GM12878 (cell line): ENCODE measurements at regions not wholly inside any gene's neighbourhood (a gene's known extent, or its start where the extent isn't known, plus 50 kb on each side); places are given as distances from the start of the nearest gene placed in this dataset.

Source experiments
- ATAC-seq: fragments of 200-7000 bp; cut with Tn5 transposase; 3 replicates; pipeline ENCODE4 v1.9.1; 2020; ENCODE audit warnings: mild to moderate bottlenecking, moderate library complexity
- BruUV-seq: library from RNA; stranded (reverse); fragments of 400-500 nt; replicated peaks from 2 replicates; lab custom pipeline; 2021; lab: Mats Ljungman, UMichigan
- CTCF ChIA-PET: fragments of 300-600 bp; sonication (Branson Sonifier 250); formaldehyde crosslinking; extraction: SDS; loops from one replicate; lab custom pipeline; 2021; ENCODE audit warnings: inconsistent platforms; lab: Yijun Ruan, JAX
- POLR2A ChIA-PET: fragments of 350-600 bp; formaldehyde crosslinking; extraction: SDS; loops from one replicate; lab custom pipeline; 2021; ENCODE audit warnings: inconsistent platforms; lab: Charles Lee
- RAD21 ChIA-PET: fragments of 300-600 bp; sonication (Branson Sonifier 250); formaldehyde crosslinking; loops from one replicate; lab custom pipeline; 2023; ENCODE audit warnings: antibody characterized with exemption; ENCODE audit not compliant: unreplicated experiment; lab: Charles Lee
- SMC1A ChIA-PET: fragments of 300-600 bp; sonication (Branson Sonifier 250); formaldehyde crosslinking; loops from one replicate; lab custom pipeline; 2023; ENCODE audit not compliant: unreplicated experiment, uncharacterized antibody; lab: Charles Lee
- DNase-seq: peaks from one replicate; pipeline ENCODE4 v3.0.0-alpha.2; 2011; ENCODE audit warnings: low read depth, low spot score
- FAIRE-seq: peaks from 3 replicates; lab custom pipeline; 2011; peaks lifted over from hg19 to GRCh38; lab: Jason Lieb, UNC
- H2AFZ ChIP-seq: 2 replicates; pipeline ENCODE4 v1.6.0; 2011; ENCODE audit warnings: low read depth, low read length, control low read depth; ENCODE audit not compliant: control insufficient read depth
- H3K27ac ChIP-seq: 2 replicates; pipeline ENCODE4 v1.5.1; 2011; ENCODE audit warnings: control low read depth; ENCODE audit not compliant: control insufficient read depth, insufficient read depth
- H3K27me3 ChIP-seq, 2 experiments: replicated peaks in 1 of 2; 2 replicates each; pipeline versions ENCODE4 v1.6.0 to v1.6.1; 2011; ENCODE audit warnings: low read length in 1 of 2; ENCODE audit not compliant: control insufficient read depth in 2 of 2, insufficient read depth in 2 of 2
- H3K36me3 ChIP-seq, 2 experiments: 2 replicates each; pipeline ENCODE4 v1.5.1; 2011; ENCODE audit warnings: low read length in 1 of 2; ENCODE audit not compliant: control insufficient read depth in 2 of 2, insufficient read depth in 2 of 2
- H3K4me1 ChIP-seq: 2 replicates; pipeline ENCODE4 v1.6.1; 2011; ENCODE audit warnings: mild to moderate bottlenecking, low read length, moderate library complexity, mixed read lengths; ENCODE audit not compliant: control insufficient read depth, insufficient read depth
- H3K4me2 ChIP-seq: 2 replicates; pipeline ENCODE4 v1.6.0; 2011; ENCODE audit warnings: control low read depth; ENCODE audit not compliant: control insufficient read depth, insufficient read depth
- H3K4me3 ChIP-seq: fragments of 200-600 bp; sonication (generic); 2 replicates; pipeline ENCODE4 v1.5.1; 2016
- H3K79me2 ChIP-seq: 2 replicates; pipeline ENCODE4 v1.6.0; 2011; ENCODE audit warnings: low read length; ENCODE audit not compliant: control insufficient read depth, insufficient read depth
- H3K9ac ChIP-seq: 2 replicates; pipeline ENCODE4 v1.8.0; 2011; ENCODE audit warnings: low read length, control low read depth, mixed read lengths; ENCODE audit not compliant: control insufficient read depth, insufficient read depth
- H3K9me3 ChIP-seq: replicated peaks from 3 replicates; pipeline ENCODE4 v1.5.1; 2011; ENCODE audit warnings: mild to moderate bottlenecking, low read length; ENCODE audit not compliant: control insufficient read depth, insufficient read depth
- H4K20me1 ChIP-seq: 2 replicates; pipeline ENCODE4 v1.6.0; 2011; ENCODE audit not compliant: control insufficient read depth, insufficient read depth
- KLF5 ChIP-seq: fragments of 450-650 bp; IDR thresholded peaks from 2 replicates; pipeline ENCODE4 v1.6.1; 2014; ENCODE audit warnings: mild to moderate bottlenecking; ENCODE audit not compliant: partially characterized antibody
- MEF2B ChIP-seq: fragments of 450-650 bp; IDR thresholded peaks from 2 replicates; pipeline ENCODE4 v1.6.1; 2018; ENCODE audit warnings: mild to moderate bottlenecking, moderate library complexity; ENCODE audit not compliant: partially characterized antibody, poor library complexity, severe bottlenecking
- ZNF207 ChIP-seq: fragments of 450-650 bp; IDR thresholded peaks from 2 replicates; pipeline ENCODE4 v1.6.1; 2014; ENCODE audit warnings: antibody characterized with exemption, mild to moderate bottlenecking, borderline replicate concordance
- ZSCAN29 ChIP-seq: fragments of 450-650 bp; IDR thresholded peaks from 2 replicates; pipeline ENCODE4 v1.6.1; 2017; ENCODE audit warnings: mild to moderate bottlenecking, moderate library complexity
- WGBS: methylation state at CpG from one replicate; pipeline ENCODE4 v1.1.6; 2016; ENCODE audit warnings: low lambda C conversion rate; ENCODE audit not compliant: insufficient replicate concordance, insufficient coverage; ENCODE audit errors: missing lambda C conversion rate; 5-methylcytosine and 5-hydroxymethylcytosine counted together
- in situ Hi-C: fragments of 300-500 bp; cut with MboI; formaldehyde crosslinking; loops from 9 replicates; pipeline ENCODE4 v1.14.3; 2018; ENCODE audit warnings: mixed read lengths
- intact Hi-C: fragments of 100-400 bp; cut with micrococcal nuclease; formaldehyde crosslinking; loops from one replicate; pipeline ENCODE4 v1.14.2; 2022; ENCODE audit not compliant: unreplicated experiment
- TF ChIP-seq, protein P1 (sequence below): fragments of 450-650 bp; IDR thresholded peaks from 2 replicates; pipeline ENCODE4 v1.6.1; 2018; ENCODE audit warnings: borderline replicate concordance, mild to moderate bottlenecking; ENCODE audit not compliant: partially characterized antibody
- TF ChIP-seq, protein P2 (sequence below): fragments of 450-650 bp; IDR thresholded peaks from 2 replicates; pipeline ENCODE4 v1.6.1; 2017; ENCODE audit warnings: mild to moderate bottlenecking, moderate library complexity
- TF ChIP-seq, protein P3 (sequence below): fragments of 450-650 bp; formaldehyde crosslinking; IDR thresholded peaks from 2 replicates; pipeline ENCODE4 v1.5.0; 2022; ENCODE audit warnings: mild to moderate bottlenecking, missing genetic modification characterization

DNA sequence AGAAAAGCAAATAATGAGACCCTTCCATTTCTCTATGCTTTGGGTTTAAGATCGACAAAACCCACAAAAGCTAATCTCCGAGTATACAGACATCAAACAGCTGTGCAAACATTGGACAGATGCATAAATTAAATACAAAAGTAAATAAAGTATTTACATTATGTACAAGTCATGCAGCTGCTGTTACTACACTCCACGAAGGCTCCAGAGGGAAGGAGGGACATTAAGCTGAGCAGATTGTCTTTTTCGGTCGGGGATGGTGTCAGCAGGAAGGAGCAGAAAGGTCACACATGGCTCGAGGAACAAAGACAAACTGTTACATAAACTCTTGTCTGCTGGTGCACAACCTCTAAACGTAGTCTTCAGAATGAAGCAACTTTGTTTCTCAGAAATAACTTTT, 88.8 kb upstream of the BARX2 start:
- no peak for FAIRE-seq

More for the DNA sequence above, 88.8 kb upstream of the BARX2 start:
- Histone ChIP-seq H4K20me1 (no peaks in the 10 kb centered on the region), H3K27ac (no peak overlapping the region), H3K36me3 (no peaks in the 10 kb centered on the region), H2AFZ (no peak overlapping the region), H3K9me3 (no peaks in the 10 kb centered on the region), H3K27me3 (no peaks in the 10 kb centered on the region), H3K4me2 (no peak overlapping the region), H3K4me1 (no peaks in the 10 kb centered on the region), H3K9ac (no peak overlapping the region), H3K79me2 (no peaks in the 10 kb centered on the region), H3K4me3 (no peak overlapping the region)
- ChIA-PET SMC1A (no interaction called here), RAD21 (no interaction called here), CTCF (no interaction called here), POLR2A (no interaction called here)
- no peak for DNase-seq
- intact Hi-C loops (no loop called here), in situ Hi-C loops (no loop called here)
- ATAC-seq = no peak
- BruUV-seq = no TSS peak
- 37% methylated on average over 7 of the region's 7 CpGs for WGBS
- TF ChIP-seq, protein P1, sequence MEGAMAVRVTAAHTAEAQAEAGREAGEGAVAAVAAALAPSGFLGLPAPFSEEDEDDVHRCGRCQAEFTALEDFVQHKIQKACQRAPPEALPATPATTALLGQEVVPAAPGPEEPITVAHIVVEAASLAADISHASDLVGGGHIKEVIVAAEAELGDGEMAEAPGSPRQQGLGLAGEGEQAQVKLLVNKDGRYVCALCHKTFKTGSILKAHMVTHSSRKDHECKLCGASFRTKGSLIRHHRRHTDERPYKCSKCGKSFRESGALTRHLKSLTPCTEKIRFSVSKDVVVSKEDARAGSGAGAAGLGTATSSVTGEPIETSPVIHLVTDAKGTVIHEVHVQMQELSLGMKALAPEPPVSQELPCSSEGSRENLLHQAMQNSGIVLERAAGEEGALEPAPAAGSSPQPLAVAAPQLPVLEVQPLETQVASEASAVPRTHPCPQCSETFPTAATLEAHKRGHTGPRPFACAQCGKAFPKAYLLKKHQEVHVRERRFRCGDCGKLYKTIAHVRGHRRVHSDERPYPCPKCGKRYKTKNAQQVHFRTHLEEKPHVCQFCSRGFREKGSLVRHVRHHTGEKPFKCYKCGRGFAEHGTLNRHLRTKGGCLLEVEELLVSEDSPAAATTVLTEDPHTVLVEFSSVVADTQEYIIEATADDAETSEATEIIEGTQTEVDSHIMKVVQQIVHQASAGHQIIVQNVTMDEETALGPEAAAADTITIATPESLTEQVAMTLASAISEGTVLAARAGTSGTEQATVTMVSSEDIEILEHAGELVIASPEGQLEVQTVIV = no peak
- no peak for TF ChIP-seq ZSCAN29
- TF ChIP-seq MEF2B = no peak
- TF ChIP-seq, protein P2, sequence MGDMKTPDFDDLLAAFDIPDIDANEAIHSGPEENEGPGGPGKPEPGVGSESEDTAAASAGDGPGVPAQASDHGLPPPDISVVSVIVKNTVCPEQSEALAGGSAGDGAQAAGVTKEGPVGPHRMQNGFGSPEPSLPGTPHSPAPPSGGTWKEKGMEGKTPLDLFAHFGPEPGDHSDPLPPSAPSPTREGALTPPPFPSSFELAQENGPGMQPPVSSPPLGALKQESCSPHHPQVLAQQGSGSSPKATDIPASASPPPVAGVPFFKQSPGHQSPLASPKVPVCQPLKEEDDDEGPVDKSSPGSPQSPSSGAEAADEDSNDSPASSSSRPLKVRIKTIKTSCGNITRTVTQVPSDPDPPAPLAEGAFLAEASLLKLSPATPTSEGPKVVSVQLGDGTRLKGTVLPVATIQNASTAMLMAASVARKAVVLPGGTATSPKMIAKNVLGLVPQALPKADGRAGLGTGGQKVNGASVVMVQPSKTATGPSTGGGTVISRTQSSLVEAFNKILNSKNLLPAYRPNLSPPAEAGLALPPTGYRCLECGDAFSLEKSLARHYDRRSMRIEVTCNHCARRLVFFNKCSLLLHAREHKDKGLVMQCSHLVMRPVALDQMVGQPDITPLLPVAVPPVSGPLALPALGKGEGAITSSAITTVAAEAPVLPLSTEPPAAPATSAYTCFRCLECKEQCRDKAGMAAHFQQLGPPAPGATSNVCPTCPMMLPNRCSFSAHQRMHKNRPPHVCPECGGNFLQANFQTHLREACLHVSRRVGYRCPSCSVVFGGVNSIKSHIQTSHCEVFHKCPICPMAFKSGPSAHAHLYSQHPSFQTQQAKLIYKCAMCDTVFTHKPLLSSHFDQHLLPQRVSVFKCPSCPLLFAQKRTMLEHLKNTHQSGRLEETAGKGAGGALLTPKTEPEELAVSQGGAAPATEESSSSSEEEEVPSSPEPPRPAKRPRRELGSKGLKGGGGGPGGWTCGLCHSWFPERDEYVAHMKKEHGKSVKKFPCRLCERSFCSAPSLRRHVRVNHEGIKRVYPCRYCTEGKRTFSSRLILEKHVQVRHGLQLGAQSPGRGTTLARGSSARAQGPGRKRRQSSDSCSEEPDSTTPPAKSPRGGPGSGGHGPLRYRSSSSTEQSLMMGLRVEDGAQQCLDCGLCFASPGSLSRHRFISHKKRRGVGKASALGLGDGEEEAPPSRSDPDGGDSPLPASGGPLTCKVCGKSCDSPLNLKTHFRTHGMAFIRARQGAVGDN = no peak
- TF ChIP-seq, protein P3, sequence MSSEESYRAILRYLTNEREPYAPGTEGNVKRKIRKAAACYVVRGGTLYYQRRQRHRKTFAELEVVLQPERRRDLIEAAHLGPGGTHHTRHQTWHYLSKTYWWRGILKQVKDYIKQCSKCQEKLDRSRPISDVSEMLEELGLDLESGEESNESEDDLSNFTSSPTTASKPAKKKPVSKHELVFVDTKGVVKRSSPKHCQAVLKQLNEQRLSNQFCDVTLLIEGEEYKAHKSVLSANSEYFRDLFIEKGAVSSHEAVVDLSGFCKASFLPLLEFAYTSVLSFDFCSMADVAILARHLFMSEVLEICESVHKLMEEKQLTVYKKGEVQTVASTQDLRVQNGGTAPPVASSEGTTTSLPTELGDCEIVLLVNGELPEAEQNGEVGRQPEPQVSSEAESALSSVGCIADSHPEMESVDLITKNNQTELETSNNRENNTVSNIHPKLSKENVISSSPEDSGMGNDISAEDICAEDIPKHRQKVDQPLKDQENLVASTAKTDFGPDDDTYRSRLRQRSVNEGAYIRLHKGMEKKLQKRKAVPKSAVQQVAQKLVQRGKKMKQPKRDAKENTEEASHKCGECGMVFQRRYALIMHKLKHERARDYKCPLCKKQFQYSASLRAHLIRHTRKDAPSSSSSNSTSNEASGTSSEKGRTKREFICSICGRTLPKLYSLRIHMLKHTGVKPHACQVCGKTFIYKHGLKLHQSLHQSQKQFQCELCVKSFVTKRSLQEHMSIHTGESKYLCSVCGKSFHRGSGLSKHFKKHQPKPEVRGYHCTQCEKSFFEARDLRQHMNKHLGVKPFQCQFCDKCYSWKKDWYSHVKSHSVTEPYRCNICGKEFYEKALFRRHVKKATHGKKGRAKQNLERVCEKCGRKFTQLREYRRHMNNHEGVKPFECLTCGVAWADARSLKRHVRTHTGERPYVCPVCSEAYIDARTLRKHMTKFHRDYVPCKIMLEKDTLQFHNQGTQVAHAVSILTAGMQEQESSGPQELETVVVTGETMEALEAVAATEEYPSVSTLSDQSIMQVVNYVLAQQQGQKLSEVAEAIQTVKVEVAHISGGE (CRISPR knock-in tag) = no peak
- TF ChIP-seq KLF5 = no peak
- no peak for TF ChIP-seq ZNF207
